Thoracic aorta (tissue), 2 donors: ENCODE measurements at regions not wholly inside any gene's neighbourhood (a gene's known extent, or its start where the extent isn't known, plus 50 kb on each side); places are given as distances from the start of the nearest gene placed in this dataset.

Experiments
- ATAC-seq: fragments of 150-250 bp; one replicate; pipeline ENCODE4 v1.8.0; 2017; ENCODE audit warnings: low read depth; ENCODE audit not compliant: insufficient number of reproducible peaks, low FRiP score
- DNase-seq: peaks from one replicate; pipeline ENCODE4 v3.0.0-alpha.2; 2020; ENCODE audit warnings: low spot score
- H3K27ac ChIP-seq, 2 donors: fragments of 200-600 bp; sonication (generic); 1 replicate in 1 of 2; 2 replicates in 1 of 2; pipeline ENCODE4 v1.5.1; 2016; ENCODE audit warnings: mild to moderate bottlenecking in 2 of 2, moderate library complexity in 2 of 2
- H3K27me3 ChIP-seq: fragments of 200-600 bp; sonication (generic); replicated peaks from 2 replicates; pipeline ENCODE4 v1.6.0; 2016; ENCODE audit warnings: mild to moderate bottlenecking; ENCODE audit not compliant: insufficient read depth
- H3K36me3 ChIP-seq: fragments of 200-600 bp; sonication (generic); one replicate; pipeline ENCODE4 v1.5.1; 2016
- H3K4me1 ChIP-seq, 2 donors: fragments of 200-600 bp; sonication (generic); 1 replicate in 1 of 2; 2 replicates in 1 of 2; pipeline versions ENCODE4 v1.5.1 to v1.6.0; 2016; ENCODE audit warnings: low read depth in 2 of 2, mild to moderate bottlenecking in 1 of 2; ENCODE audit not compliant: control insufficient read depth in 1 of 2
- H3K4me3 ChIP-seq: fragments of 200-600 bp; sonication (generic); 2 replicates; pipeline ENCODE4 v1.5.1; 2016; ENCODE audit warnings: mild to moderate bottlenecking
- H3K9me3 ChIP-seq: fragments of 200-600 bp; sonication (generic); 2 replicates; pipeline ENCODE4 v1.5.1; 2016
- CTCF ChIP-seq: fragments of 200-600 bp; sonication (generic); IDR thresholded peaks from one replicate; pipeline ENCODE4 v1.5.1; 2019; ENCODE audit warnings: antibody characterized with exemption

- Histone ChIP-seq H3K4me3 (no peak overlapping the region), H3K9me3 (no peaks in the 10 kb centered on the region), H3K4me1 (peaks cover 0 to 11% of the 10 kb centered on the region in 2 donors), H3K27me3 (no peaks in the 10 kb centered on the region), H3K36me3 (no peaks in the 10 kb centered on the region), H3K27ac (no peak overlapping the region)
- DNase-seq (no peak), ATAC-seq (no peak)
- no peak for TF ChIP-seq CTCF
Observed at GRCh38 chr2:217302856-217303255, 443.0 kb upstream of the TNP1 start.

- H3K9me3 ChIP-seq: peaks cover 8% of the 10 kb centered on the region
- no peaks in the 10 kb centered on the region for H3K27me3 ChIP-seq
- no peaks in the 10 kb centered on the region for H3K36me3 ChIP-seq
- ATAC-seq (no peak), DNase-seq (no peak)
- no peak for TF ChIP-seq CTCF
- no peak overlapping the region for H3K4me3 ChIP-seq
- H3K27ac ChIP-seq: no peak overlapping the region
- H3K4me1 ChIP-seq: peaks cover 0 to 11% of the 10 kb centered on the region in 2 donors
Observed at GRCh38 chr2:217301142-217301925, 441.5 kb upstream of the TNP1 start.

- Histone ChIP-seq H3K4me1 (peaks cover 0 to 11% of the 10 kb centered on the region in 2 donors), H3K9me3 (peaks cover 8% of the 10 kb centered on the region), H3K27ac (no peak overlapping the region), H3K4me3 (no peak overlapping the region), H3K36me3 (no peaks in the 10 kb centered on the region), H3K27me3 (no peaks in the 10 kb centered on the region)
- no peak for DNase-seq
- no peak for TF ChIP-seq CTCF
- ATAC-seq: no peak
Observed at GRCh38 chr2:217299590-217299989, 439.7 kb upstream of the TNP1 start.

- Histone ChIP-seq H3K36me3 (no peaks in the 10 kb centered on the region), H3K4me1 (peaks cover 0 to 11% of the 10 kb centered on the region in 2 donors), H3K27ac (no peak overlapping the region), H3K4me3 (no peak overlapping the region), H3K9me3 (peaks cover 8% of the 10 kb centered on the region), H3K27me3 (no peaks in the 10 kb centered on the region)
- DNase-seq (no peak), ATAC-seq (no peak)
- TF ChIP-seq CTCF: no peak
Observed at GRCh38 chr2:217297096-217297495, 437.2 kb upstream of the TNP1 start.

GRCh38 chr2:217294818-217295217 lies 435.0 kb upstream of the TNP1 start:
- DNase-seq (no peak), ATAC-seq (no peak)
- TF ChIP-seq CTCF: no peak
- Histone ChIP-seq H3K27ac (no peak overlapping the region), H3K36me3 (no peaks in the 10 kb centered on the region), H3K9me3 (peaks cover 8% of the 10 kb centered on the region), H3K4me3 (no peak overlapping the region), H3K4me1 (peaks cover 0 to 2% of the 10 kb centered on the region in 2 donors), H3K27me3 (no peaks in the 10 kb centered on the region)
